ENCODE measurements at regions not wholly inside any gene's neighbourhood (a gene's known extent, or its start where the extent isn't known, plus 50 kb on each side); places are given as distances from the start of the nearest gene placed in this dataset.

GRCh38 chr14:25861406-25861805 lies 736.4 kb downstream of the NOVA1 start:
- H3K9me2 ChIP-seq (ENCODE audit: insufficient read depth, low read length) = no peaks in the 10 kb centered on the region
- peak overlapping the region; percentile 42 for H3K4me2 ChIP-seq (ENCODE audit: low read length)
- TF ChIP-seq CTCF (IDR thresholded peaks at IDR 0.05; ENCODE audit: poor library complexity, severe bottlenecking) = no peak
- no peak for TF ChIP-seq REST (IDR thresholded peaks at IDR 0.05; ENCODE audit: borderline replicate concordance)
- TF ChIP-seq TAF1 (IDR thresholded peaks at IDR 0.05; ENCODE audit: low read depth) = no peak
- TF ChIP-seq EZH2 (IDR thresholded peaks at IDR 0.05; ENCODE audit: borderline replicate concordance, insufficient read depth, low read length, poor library complexity, severe bottlenecking) = no peak
- TF ChIP-seq EP300 (conservative IDR thresholded peaks at IDR 0.05; ENCODE audit: poor library complexity, severe bottlenecking) = no peak
- no peak for TF ChIP-seq POLR2AphosphoS5 (IDR thresholded peaks at IDR 0.05)
- TF ChIP-seq SMC3 (conservative IDR thresholded peaks at IDR 0.05; ENCODE audit: poor library complexity) = no peak
- no peak for TF ChIP-seq RAD21 (conservative IDR thresholded peaks at IDR 0.05)
- TF ChIP-seq MXI1 (conservative IDR thresholded peaks at IDR 0.05; ENCODE audit: poor library complexity, severe bottlenecking) = no peak
- H3K27ac ChIP-seq (ENCODE audit: low read length) = peak overlapping the region; percentile 80
- peak overlapping the region; percentile 17 for H2AFZ ChIP-seq (ENCODE audit: low read depth, low read length)
- no peaks in the 10 kb centered on the region for H4K20me1 ChIP-seq (ENCODE audit: insufficient read depth)
- H3K27me3 ChIP-seq (ENCODE audit: insufficient read depth, low read depth, low read length) = no peaks in the 10 kb centered on the region
- peak overlapping the region; percentile 39 for H3K9ac ChIP-seq (ENCODE audit: low read length)
- H3K79me2 ChIP-seq (replicated peaks; ENCODE audit: insufficient read depth, low read length) = no peaks in the 10 kb centered on the region
- no peak overlapping the region for H3K4me3 ChIP-seq (ENCODE audit: low read length)
- H3K9me3 ChIP-seq (ENCODE audit: low read length) = no peaks in the 10 kb centered on the region
- H3K36me3 ChIP-seq (ENCODE audit: insufficient read depth, low read length) = no peaks in the 10 kb centered on the region
- H3F3A ChIP-seq (ENCODE audit: insufficient read depth, low read length, poor library complexity, severe bottlenecking) = peaks cover 4% of the 10 kb centered on the region

GRCh38 chr14:25848601-25849000 lies 749.2 kb downstream of the NOVA1 start:
- TF ChIP-seq EP300 (conservative IDR thresholded peaks at IDR 0.05; ENCODE audit: poor library complexity, severe bottlenecking) (no peak), REST (IDR thresholded peaks at IDR 0.05; ENCODE audit: borderline replicate concordance) (no peak), CTCF (IDR thresholded peaks at IDR 0.05; ENCODE audit: poor library complexity, severe bottlenecking) (no peak), EZH2 (IDR thresholded peaks at IDR 0.05; ENCODE audit: borderline replicate concordance, insufficient read depth, low read length, poor library complexity, severe bottlenecking) (no peak), RAD21 (conservative IDR thresholded peaks at IDR 0.05) (no peak), SMC3 (conservative IDR thresholded peaks at IDR 0.05; ENCODE audit: poor library complexity) (no peak), TAF1 (IDR thresholded peaks at IDR 0.05; ENCODE audit: low read depth) (no peak), POLR2AphosphoS5 (IDR thresholded peaks at IDR 0.05) (no peak), MXI1 (conservative IDR thresholded peaks at IDR 0.05; ENCODE audit: poor library complexity, severe bottlenecking) (no peak)
- no peak overlapping the region for H3K4me2 ChIP-seq (ENCODE audit: low read length)
- no peaks in the 10 kb centered on the region for H3K9me3 ChIP-seq (ENCODE audit: low read length)
- H3K27me3 ChIP-seq (ENCODE audit: insufficient read depth, low read depth, low read length) = no peaks in the 10 kb centered on the region
- no peak overlapping the region for H3K27ac ChIP-seq (ENCODE audit: low read length)
- no peak overlapping the region for H3K4me3 ChIP-seq (ENCODE audit: low read length)
- no peaks in the 10 kb centered on the region for H4K20me1 ChIP-seq (ENCODE audit: insufficient read depth)
- no peak overlapping the region for H2AFZ ChIP-seq (ENCODE audit: low read depth, low read length)
- no peaks in the 10 kb centered on the region for H3F3A ChIP-seq (ENCODE audit: insufficient read depth, low read length, poor library complexity, severe bottlenecking)
- no peaks in the 10 kb centered on the region for H3K36me3 ChIP-seq (ENCODE audit: insufficient read depth, low read length)
- H3K9me2 ChIP-seq (ENCODE audit: insufficient read depth, low read length) = no peaks in the 10 kb centered on the region
- H3K79me2 ChIP-seq (replicated peaks; ENCODE audit: insufficient read depth, low read length) = no peaks in the 10 kb centered on the region
- H3K9ac ChIP-seq (ENCODE audit: low read length) = no peak overlapping the region

Data from neural cell (in vitro differentiated cells).